Hematopoietic multipotent progenitor cell (in vitro differentiated cells): ENCODE measurements at regions not wholly inside any gene's neighbourhood (a gene's known extent, or its start where the extent isn't known, plus 50 kb on each side); places are given as distances from the start of the nearest gene placed in this dataset.
A peak's percentile ranks its signal among the peaks of the same experiment; 100 is the strongest.

Experiments
- DNase-seq, 3 donors: peaks; one replicate each; pipeline ENCODE4 v3.0.0-alpha.2; 2011 to 2015; ENCODE audit warnings: low read depth in 2 of 3, low spot score in 2 of 3

DNA sequence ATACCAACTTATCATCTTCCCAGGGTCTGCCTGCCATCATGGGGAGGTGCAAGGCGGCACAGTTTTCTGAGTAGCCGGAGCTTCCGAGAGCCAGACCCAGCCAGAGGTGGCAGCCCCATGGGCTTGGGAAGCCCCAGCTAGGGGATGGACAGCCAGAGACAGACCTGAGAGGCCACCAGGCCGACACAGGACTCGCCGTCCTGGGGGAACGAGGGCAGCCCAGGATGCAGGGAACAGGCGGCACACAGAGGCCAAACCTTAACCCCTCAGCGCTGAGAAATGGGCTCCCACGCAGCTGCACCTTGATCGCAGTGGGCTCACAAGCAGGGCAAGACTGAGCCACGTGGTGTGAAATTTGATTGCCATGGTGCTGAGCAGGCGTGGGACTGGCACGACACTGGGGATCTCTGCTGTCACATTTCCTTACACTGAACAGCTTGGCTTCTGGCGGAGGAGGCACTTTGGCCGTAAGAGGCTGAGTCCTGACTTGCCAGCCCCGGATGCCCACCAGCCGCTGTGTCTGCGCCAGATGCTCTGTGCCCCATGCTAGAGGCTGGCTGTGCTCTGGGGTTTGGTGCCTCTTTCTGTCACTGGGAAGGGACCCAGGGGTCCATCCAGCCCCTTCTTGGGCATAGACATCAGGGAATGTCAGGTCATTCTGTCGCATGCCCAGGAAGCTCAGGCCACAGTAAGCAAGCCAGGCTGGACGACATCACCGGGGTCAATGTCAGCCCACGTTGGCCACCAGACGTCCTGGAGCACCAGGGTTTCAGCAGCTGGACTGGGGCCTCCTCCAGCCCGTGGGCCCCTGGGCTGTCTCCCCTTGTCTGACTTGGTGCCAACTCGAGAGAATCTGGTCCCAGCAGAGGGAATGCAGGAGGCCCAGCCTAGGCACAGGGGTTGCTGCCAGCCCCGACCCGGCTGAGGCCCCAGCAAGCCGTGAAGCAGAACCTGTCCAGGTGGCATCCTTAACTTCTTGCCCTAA is 312.1 kb upstream of the MYT1L start:
- DNase-seq = no peak

DNA sequence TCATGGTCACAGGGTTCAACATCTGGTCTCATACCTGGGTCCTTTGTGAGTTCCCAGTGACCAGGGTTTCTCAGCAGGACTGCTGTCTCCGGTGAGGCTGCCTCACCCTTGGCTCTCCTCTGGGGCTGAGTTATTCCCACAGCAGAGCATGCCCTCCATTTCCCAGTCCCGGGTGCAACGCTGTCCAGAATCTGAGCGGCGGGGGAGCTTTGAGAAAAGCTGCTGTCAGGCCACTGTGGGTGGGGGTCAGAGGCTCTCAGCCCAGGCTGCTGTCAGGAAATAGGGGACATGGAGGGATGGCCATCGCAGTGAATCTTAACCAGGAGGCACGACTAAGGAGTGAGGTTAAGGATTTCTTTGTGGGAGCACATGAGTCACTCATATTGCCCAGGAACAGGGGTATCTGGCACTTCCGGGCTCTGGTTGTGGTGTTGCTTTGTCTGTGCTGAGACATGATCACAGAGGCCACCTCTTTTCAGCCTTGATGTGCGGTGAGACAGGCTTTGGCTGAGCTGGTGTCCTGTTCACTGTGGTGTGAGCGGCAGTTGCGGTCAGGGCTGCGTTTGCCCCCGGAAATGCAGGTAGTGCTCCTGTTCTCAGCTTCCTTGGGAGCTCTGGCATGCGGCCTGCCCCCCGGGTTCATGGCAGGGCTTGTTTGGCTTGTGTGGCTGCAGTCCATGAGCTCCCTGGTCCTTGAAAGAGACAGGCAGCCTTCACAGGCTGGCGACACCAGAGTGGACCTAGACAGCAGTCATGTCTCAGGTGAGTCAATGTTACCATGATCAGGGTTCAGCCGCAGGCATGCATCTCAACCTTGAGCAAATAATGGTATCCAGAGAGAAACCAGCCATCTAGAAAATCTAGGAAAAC is 310.7 kb upstream of the MYT1L start:
- no peak for DNase-seq

DNA sequence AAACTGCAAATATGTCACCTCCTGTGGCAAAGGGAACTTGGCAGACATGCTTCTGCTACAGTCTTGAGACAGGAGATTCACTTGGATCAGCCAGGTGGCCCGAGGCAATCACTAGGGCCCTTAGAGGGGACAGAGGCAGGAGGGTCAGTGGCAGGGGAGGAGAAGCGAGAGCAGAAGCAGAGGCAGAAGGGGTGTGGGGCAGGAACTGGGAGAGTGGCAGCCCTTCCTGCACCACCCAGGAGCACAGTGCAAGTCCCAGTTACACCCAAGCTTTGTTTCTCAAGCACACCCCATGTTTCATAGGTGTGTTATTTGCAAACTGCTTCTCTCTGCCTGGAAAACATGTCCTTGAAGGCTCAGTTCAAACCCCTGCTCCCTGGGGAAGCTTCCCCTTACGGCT is 309.7 kb upstream of the MYT1L start:
- DNase-seq = no peak

DNA sequence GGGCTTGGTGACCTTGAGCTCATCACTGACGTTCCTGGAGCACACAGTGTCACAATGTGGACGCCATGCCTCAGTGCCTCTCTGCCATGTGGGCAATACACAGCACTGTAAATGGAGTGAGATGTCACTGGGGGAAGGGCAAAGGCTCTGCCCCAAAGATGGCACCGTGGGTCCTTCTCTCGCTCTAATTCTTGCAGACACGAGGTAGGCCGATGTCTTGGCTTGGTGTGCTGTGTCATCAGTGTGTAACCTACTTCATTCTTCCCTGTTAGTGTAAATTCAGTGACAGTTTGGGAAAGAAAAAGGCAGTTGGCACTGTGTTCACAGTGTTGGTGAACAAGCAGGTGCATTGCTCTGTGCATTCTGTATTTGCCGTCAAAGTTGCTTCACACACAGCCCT is 309.3 kb upstream of the MYT1L start:
- DNase-seq = no peak

DNA sequence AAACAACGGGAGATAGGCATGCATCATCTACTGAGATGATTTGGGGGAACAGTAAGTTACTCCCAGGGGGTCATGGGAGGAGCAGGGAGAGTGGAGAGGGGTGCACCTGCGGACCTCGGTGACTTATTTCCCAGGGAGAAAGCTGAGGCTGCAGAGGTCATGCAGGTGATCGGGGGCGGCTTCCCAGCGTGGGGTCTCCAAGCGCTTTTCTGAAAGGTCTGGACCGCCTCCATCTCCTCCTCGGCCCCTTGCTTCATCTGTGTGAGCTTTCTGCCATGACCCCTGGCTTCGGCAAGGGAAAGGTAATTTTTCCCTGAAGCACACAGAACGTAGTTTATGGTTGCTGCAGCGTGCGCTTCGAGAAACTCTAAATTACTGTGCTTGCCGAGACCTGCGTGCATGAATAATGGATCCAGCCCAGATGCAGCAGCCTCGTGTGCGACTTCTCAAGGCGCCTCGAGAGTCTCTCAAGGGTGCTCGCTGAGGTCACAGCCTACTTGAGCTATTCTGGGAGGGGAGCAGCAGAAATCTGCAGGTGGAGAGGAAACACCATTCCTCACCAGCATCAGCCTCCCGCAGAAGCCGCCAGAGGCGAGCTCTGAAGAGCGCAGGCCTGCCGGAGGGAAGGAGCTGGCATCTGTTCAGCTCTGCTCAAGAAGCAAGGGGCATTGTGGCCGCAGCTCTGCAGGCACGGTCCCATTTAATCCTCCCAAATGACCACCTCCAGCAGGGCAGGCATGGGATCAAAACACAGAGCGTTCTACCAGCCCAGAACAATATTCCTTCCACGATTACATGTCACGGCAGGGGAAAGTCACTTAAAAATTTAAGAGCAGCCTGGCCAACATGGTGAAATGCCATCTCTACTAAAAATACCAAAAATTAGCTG is 308.4 kb upstream of the MYT1L start:
- no peak for DNase-seq

DNA sequence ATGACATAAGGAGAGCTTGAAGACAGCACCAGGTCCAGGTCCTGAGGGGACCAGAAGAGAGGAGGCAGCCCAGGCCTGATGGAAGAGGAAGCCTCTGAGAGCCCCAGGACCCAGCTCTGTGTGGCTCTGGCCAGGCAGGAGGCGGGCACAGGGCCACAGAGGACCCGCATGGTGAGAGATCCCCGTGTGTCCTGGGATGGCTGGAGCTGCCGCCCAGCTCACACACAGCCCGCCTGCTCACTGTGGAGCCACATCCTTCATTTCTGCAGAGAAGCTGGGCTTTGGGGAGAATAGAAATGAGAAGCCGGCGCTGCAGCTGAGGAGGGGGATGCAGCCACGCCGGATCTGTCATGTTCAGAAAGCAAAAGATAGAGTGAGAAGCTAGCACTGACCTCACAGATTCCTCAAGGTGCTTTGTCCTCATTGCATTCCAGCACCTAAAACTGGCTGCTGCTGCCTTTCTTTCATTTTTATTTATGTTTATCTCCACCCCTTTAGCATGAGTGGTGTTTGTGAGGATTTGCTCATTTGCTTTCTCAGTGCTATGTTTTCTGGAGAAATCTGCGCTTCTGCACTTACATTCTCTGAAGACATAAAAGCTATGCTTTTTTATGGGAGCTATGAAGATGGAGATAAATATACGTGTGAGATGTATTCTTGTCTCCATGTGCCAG is 307.6 kb upstream of the MYT1L start:
- no peak for DNase-seq

DNA sequence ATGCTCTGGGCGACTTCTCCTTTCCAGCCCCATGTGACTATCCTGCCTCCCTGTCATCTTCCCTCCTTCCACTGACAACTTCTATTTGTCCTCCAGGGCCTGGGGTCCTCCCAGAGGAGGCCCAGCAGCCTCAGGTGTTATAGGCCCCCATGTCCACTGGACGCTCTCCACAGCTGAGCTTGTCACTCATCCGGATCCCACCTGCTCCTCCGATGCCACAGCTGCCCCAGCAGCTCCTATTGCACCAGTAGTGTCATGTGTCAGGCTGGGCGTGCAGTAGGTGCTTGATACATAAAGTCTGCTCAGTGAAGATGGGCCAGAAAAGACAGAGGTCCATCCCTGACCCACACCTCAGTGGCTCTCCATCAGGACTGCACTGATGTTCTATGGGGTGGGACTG is 305.7 kb upstream of the MYT1L start:
- no peak for DNase-seq

DNA sequence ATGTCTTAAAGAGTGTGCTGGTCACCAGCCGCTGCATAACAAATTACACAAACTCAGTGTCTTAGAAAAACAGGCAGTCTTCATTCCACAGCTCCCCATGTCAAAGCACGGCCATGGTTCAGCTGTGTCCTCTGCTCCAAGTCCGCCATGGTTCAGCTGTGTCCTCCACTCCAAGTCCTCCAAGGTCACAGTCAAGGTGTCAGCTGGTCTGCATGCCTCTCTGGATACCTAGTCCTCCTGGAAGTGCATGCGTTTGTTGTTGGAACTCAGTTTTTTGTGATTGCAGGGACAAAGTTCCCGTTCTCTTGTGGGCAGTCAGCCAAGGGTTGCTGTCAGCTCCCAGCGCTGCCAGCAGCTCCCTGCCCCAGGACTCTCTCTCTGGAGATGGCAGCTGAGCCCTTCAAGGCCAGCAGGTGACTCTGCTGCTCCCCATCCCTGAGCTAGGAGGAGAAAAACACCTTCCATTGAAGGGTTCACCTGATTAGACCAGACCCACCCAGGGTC is 304.0 kb upstream of the MYT1L start:
- DNase-seq = no peak

DNA sequence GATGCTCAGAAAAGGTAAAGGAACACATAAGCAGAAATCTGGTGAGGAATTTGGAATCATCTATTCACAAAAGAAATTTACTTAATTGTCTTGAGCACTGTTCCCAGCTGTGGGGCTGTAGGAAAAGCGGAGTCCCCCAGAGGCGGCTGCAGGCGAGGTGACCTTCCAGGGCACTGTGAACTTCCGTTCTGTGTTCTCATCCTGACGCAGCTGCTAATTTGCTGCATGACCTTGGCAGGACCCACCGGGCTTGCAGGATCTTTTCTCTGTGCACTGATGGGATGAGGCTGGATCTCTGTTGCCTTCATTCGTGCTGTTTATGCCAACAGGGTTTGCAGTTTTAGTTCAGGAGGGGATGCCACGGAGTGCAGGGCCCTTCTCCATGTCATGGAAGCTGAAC is 301.9 kb upstream of the MYT1L start:
- no peak for DNase-seq

DNA sequence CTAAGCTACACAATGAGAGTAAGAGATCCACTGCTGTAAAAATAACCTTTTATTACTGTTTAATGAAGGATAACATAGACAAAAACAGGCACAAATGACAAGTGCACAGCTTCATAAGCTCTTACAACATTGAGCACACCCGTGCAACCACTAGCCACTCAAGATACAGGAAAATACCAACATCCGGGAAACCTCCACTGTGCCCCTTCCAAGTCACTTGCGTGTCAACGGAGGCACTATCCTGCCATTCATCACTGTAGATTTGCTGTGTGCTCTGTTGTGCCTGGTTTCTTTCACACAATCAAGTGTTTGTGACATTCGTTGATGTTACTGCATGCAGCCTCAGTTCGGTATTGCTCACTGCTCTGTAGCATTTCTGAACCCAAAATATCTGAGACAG is 292.9 kb upstream of the MYT1L start:
- DNase-seq = no peak

DNA sequence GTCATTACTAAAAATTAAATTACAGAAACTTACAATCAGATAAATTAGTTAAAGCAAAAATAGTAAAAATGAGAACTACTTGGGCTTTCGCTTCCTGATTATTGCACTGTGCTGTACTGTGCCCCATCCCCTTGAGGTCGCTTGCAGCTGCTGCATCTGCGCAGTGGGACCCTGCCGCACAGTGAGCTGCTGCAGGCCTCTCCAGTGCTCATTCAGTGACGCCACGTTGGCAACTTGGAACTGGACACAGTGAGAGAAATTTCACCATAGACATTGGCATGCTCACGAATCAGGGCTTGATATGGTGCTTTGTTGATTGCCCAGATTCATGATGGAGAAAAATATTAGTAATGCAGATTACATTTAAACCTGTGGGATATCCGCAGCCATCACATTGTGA is 290.8 kb upstream of the MYT1L start:
- DNase-seq = no peak

DNA sequence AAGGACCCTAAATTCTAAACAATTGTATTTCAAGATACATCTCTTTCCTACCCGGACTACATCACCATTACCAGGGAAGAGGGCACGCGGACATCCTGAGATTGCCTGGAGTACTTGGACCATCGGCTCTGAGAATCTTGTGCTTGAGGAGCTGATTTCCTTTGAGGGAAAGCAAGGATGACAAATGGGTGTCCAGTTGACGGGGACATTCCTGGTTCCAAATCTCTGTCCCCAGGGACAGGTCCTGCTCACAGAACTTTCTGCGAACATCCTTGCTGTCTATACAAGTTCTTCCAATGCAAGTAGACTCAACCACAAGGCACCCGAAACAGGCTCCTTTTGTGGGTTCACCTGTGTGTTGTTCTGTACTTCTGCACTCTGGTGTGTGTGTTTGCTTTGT is 289.5 kb upstream of the MYT1L start:
- DNase-seq = no peak

DNA sequence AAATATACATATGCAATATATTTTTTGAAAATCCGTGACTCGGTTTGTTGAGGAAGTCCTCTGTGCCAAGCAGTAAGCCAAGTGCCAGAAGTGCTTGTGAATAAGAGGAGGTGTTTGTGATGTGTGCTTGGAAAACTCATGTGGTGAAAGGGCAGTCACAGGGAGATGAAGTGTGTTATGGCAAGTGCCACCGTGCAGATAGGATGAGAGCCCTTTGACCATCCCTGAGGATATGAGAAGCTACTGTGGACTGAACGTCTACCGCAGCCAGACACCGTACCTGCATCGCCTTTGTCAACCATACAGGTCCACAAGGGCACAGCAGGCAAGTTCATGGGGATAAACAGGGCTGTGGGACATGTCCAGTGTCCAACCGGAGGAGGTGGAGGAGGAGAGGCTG is 288.9 kb upstream of the MYT1L start:
- DNase-seq = no peak

DNA sequence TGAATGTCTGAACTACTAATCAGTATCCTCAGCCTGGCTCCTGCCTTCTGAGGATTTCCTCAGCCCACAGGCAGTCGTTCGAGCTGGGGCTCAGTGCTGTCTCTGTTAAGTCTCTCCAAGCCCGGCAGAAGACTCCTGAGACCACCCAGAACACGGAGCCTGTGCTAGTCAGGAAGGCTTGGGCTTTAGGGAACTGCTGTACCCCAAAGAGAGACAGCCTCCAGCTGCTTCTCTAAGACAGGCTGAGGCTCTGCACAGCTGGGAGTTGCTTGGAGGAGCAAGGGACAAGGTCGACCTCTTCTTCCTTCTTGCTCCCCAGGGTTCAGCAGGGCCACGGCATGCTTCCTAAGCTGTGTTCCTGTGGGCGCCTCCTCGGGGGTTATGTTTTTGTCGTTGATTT is 283.4 kb upstream of the MYT1L start:
- DNase-seq = no peak

DNA sequence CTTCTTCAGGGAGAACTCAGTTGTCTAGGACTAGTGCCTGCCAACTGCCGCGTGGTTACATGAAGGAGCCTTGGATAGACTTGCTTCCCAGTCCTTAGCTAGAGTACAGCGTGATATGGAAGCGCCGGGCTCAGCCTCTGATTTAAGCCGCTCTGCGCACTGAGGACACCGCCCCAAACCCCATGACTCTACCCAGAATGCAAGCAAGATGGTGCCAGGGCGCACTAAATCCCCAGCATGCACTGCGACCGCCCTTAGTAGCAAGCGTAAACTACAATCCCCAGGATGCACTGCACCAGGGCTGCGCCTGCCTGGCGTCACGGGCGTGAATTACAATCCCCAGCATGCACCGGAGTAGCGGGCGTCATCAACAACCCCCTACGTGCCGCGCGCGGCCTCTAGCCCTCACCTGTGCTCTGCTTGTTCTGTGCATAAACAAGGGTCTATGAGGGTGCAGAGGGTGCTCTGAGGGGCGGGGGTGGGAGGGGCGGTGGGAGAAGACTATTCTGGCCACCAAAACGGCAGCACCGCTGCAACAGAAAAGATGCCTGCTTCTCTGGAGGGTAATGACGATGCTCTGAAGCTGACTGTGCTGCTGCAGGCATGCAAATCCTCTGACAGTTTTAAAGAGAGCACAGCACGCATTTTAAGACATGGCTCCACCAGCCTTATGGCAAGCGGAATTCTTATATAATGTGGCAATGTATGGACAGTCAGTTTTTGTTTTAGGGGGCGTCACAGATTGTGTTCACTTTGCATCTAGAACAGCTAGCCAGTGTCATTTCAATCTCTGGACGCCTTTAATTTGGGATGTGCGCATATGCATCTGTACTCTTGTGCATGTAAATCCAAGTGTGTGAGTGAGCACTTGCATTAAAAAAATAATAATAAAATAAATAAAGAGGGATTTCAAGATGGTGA is 282.5 kb upstream of the MYT1L start:
- DNase-seq = peak; percentile 62 to 94 (median 89)

DNA sequence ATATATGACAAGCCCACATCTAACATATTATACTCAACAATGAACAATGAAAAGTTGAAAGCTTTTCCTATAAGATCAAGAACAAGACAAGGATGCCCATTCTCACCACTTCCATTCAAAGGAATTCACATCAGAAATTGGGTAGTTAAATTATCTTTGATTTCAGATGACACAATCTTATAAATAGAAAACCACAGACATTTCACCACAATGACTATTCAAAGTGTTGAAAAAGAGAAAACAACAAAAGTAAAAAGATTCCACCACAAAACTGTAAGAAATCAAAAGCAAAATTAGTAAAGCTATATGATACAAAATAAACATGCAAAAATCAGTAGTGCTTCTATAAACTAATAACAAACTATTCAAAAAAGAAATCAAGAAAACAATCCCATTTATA is 279.7 kb upstream of the MYT1L start:
- peak in 2 of 3 donors; percentile 3 to 25 for DNase-seq

DNA sequence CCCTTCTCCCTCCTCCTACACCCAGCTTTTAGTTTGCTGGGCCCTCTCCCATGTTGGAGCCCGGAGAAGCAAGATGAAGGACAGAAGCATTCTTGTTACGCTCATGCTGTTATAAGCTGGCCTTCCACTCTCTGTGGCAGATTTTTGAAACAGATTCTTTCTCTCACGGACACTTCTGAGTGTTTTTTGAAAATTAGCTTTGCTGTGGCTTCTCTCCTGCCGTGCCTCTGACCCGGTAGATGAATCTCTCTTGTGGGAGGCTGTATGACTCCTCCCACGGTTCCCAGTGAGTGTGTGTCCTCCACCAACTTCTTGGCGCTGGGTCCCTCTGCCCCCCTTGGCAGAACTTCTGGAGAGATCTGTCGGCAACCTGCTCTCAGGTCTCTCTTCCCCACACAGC is 269.3 kb upstream of the MYT1L start:
- no peak for DNase-seq

DNA sequence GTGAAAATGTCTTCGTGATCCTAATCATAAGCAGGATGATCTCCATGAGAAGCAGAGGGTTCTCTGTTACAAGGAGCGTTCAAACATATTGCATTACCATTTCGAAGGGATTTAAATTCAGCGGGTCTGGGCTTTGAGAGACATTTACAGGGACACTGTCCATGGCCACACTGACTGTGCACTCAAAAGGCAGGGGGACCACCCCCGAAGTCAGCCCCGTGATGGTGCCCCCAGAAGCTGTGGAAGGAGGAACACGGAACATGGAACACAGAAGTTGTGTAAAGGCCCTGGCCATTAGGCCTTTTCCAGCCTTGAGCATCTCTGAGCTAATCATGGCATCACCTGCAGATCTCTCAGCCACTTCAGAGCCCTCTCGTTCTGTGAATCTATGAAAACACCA is 268.4 kb upstream of the MYT1L start:
- DNase-seq = no peak

DNA sequence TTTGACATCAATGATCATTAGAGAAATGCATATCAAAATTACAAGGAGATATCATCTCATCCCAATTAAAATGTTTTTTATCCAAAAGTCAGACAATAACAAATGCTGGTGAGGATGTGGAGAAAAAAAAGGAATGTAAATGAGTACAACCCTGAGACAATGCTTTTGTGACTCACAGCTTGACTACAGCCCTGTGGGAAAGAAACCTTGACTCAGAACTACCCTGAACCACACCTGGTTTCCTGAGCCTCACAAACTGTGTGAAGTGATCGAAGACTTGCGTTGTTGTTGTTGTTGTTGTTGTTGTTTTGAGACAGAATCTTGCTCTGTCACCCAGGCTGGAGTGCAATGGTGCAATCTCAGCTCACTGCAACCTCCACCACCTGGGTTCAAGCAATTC is 266.6 kb upstream of the MYT1L start:
- DNase-seq = no peak
